ENCODE measurements at regions not wholly inside any gene's neighbourhood (a gene's known extent, or its start where the extent isn't known, plus 50 kb on each side); places are given as distances from the start of the nearest gene placed in this dataset.

DNA sequence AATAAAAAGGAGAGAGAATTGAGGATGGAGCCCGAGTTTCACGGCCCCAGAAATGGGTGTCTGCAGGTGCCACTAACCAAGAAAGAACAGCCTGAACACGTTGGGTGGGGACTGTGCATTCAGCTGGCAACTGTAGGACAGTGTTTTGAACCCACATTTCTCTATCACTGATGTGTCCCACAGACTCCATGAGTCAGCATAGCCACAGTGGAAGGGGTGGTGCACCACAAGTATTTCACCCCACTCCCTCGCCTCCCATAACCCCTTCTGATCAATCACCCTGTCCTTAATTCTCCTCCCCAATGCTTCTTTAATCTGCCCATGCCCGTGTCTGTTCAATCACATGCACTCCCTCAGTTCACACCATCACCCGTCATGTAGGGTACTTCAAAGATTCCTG, 291.5 kb downstream of the ZNF516 start:
- Histone ChIP-seq H3K27me3 (ENCODE audit: insufficient read depth, low read depth) (peaks cover 73% of the 10 kb centered on the region), H3F3A (ENCODE audit: insufficient read depth, low read depth) (no peaks in the 10 kb centered on the region), H3K4me3 (no peak overlapping the region), H2AFZ (no peak overlapping the region), H3K9me2 (ENCODE audit: insufficient read depth) (no peaks in the 10 kb centered on the region), H3K27ac (no peak overlapping the region), H3K79me2 (ENCODE audit: low read depth) (no peaks in the 10 kb centered on the region), H3K9me3 (ENCODE audit: insufficient read depth, low read depth) (peaks cover 4% of the 10 kb centered on the region; the same call in 1 of the 2 replicates), H3K4me1 (replicated peaks; ENCODE audit: insufficient read depth) (no peaks in the 10 kb centered on the region), H4K20me1 (ENCODE audit: insufficient read depth) (no peaks in the 10 kb centered on the region), H3K36me3 (ENCODE audit: low read depth) (no peaks in the 10 kb centered on the region), H3K4me2 (no peak overlapping the region)
- no peak for TF ChIP-seq EZH2 (IDR thresholded peaks at IDR 0.05; ENCODE audit: low read depth)
- TF ChIP-seq, protein P1, sequence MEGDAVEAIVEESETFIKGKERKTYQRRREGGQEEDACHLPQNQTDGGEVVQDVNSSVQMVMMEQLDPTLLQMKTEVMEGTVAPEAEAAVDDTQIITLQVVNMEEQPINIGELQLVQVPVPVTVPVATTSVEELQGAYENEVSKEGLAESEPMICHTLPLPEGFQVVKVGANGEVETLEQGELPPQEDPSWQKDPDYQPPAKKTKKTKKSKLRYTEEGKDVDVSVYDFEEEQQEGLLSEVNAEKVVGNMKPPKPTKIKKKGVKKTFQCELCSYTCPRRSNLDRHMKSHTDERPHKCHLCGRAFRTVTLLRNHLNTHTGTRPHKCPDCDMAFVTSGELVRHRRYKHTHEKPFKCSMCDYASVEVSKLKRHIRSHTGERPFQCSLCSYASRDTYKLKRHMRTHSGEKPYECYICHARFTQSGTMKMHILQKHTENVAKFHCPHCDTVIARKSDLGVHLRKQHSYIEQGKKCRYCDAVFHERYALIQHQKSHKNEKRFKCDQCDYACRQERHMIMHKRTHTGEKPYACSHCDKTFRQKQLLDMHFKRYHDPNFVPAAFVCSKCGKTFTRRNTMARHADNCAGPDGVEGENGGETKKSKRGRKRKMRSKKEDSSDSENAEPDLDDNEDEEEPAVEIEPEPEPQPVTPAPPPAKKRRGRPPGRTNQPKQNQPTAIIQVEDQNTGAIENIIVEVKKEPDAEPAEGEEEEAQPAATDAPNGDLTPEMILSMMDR (conservative IDR thresholded peaks at IDR 0.05) = no peak
- POLR2A ChIA-PET (ENCODE audit: unreplicated experiment) = no interaction called here
- BruUV-seq (replicated peaks) = no TSS peak
- CTCF ChIA-PET = no interaction called here
- no peak for DNase-seq
- intact Hi-C loops (cut with micrococcal nuclease; ENCODE audit: unreplicated experiment) = no loop called here

DNA sequence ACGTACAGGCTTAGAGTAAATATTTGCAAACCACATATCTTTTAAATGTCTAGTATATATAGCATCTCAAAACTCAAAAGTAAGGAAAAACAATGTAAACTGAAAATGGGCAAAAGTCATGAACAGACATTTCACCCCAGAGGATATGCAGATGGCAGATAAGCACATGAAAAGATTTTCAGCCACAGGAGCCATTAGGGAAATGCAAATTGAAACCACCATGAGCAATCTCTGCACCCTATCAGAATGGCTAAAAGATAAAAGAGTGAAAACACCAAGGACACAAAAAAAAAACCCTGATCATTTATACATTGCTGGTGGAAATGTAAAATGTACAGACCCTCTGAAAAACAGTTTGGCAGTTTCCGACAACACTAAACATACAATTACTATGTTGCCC, 292.7 kb downstream of the ZNF516 start:
- H3K9me3 ChIP-seq (ENCODE audit: insufficient read depth, low read depth) = peaks cover 4% of the 10 kb centered on the region; the same call in 1 of the 2 replicates
- ChIA-PET CTCF (no interaction called here), POLR2A (ENCODE audit: unreplicated experiment) (no interaction called here)
- intact Hi-C loops (cut with micrococcal nuclease; ENCODE audit: unreplicated experiment) = no loop called here
- H3K4me3 ChIP-seq = no peak overlapping the region
- no peak overlapping the region for H3K4me2 ChIP-seq
- no peak overlapping the region for H2AFZ ChIP-seq
- no peaks in the 10 kb centered on the region for H3K36me3 ChIP-seq (ENCODE audit: low read depth)
- BruUV-seq (replicated peaks) = no TSS peak
- DNase-seq = no peak
- no peaks in the 10 kb centered on the region for H3K4me1 ChIP-seq (replicated peaks; ENCODE audit: insufficient read depth)
- TF ChIP-seq, protein P1 (conservative IDR thresholded peaks at IDR 0.05) = no peak
- no peak for TF ChIP-seq EZH2 (IDR thresholded peaks at IDR 0.05; ENCODE audit: low read depth)
- no peaks in the 10 kb centered on the region for H3K79me2 ChIP-seq (ENCODE audit: low read depth)
- H3K27me3 ChIP-seq (ENCODE audit: insufficient read depth, low read depth) = peaks cover 61% of the 10 kb centered on the region
- H3F3A ChIP-seq (ENCODE audit: insufficient read depth, low read depth) = no peaks in the 10 kb centered on the region
- no peaks in the 10 kb centered on the region for H4K20me1 ChIP-seq (ENCODE audit: insufficient read depth)
- no peak overlapping the region for H3K27ac ChIP-seq
- no peaks in the 10 kb centered on the region for H3K9me2 ChIP-seq (ENCODE audit: insufficient read depth)

DNA sequence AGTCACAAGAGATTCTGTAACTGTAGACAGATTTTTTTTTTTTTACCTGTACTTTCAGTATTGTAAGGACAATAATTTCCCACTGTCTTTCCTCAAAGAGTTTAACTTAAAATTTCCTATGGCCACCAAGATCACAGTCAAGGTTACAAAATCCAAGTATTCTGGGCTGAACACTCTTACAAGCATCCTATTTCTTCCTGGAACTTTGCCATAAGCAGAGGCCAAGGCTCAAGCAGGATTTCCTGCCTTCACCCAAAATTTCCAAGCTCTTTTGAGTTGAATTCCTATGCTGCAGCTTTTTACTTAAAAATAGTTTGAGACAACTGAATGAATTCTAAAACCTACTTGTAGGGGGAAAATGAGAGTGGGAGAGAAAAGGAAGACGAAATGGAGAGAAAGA, 299.4 kb downstream of the ZNF516 start:
- Histone ChIP-seq H3K9me2 (ENCODE audit: insufficient read depth) (no peaks in the 10 kb centered on the region), H3K79me2 (ENCODE audit: low read depth) (no peaks in the 10 kb centered on the region), H3K4me2 (no peak overlapping the region), H4K20me1 (ENCODE audit: insufficient read depth) (no peaks in the 10 kb centered on the region), H3F3A (ENCODE audit: insufficient read depth, low read depth) (no peaks in the 10 kb centered on the region), H3K36me3 (ENCODE audit: low read depth) (no peaks in the 10 kb centered on the region), H3K4me1 (replicated peaks; ENCODE audit: insufficient read depth) (no peaks in the 10 kb centered on the region), H3K4me3 (no peak overlapping the region), H2AFZ (no peak overlapping the region), H3K27me3 (ENCODE audit: insufficient read depth, low read depth) (0 out of 2 replicates have a peak, but pooled peaks cover 5% of the 10 kb centered on the region), H3K27ac (no peak overlapping the region), H3K9me3 (ENCODE audit: insufficient read depth, low read depth) (peaks cover 4% of the 10 kb centered on the region; the same call in 1 of the 2 replicates)
- no peak for DNase-seq
- ChIA-PET POLR2A (ENCODE audit: unreplicated experiment) (no interaction called here), CTCF (no interaction called here)
- no peak for TF ChIP-seq EZH2 (IDR thresholded peaks at IDR 0.05; ENCODE audit: low read depth)
- TF ChIP-seq, protein P1 (conservative IDR thresholded peaks at IDR 0.05) = no peak
- intact Hi-C loops (cut with micrococcal nuclease; ENCODE audit: unreplicated experiment) = no loop called here
- no TSS peak for BruUV-seq (replicated peaks)
